ENCODE measurements at regions not wholly inside any gene's neighbourhood (a gene's known extent, or its start where the extent isn't known, plus 50 kb on each side); places are given as distances from the start of the nearest gene placed in this dataset.
"Not testable (repeated sequence)": the region's sequence is repeated elsewhere in the genome, so short reads cannot be mapped to it uniquely, and the experiment has no call there.

- Histone ChIP-seq H3K27ac (no peak overlapping the region), H3K4me3 (ENCODE audit: low read depth, low read length) (no peak overlapping the region), H3K27me3 (ENCODE audit: insufficient read depth, low read depth, severe bottlenecking) (no peaks in the 10 kb centered on the region), H3K36me3 (no peaks in the 10 kb centered on the region), H3K9me3 (ENCODE audit: severe bottlenecking) (no peaks in the 10 kb centered on the region)
- no peak for TF ChIP-seq CTCF (IDR thresholded peaks at IDR 0.05; ENCODE audit: low read depth, low read length)
- DNase-seq, result no peak
Observed at GRCh38 chr1:74943046-74943445, 191.1 kb upstream of the LHX8 start.

GRCh38 chr1:74946388-74946787, 187.8 kb upstream of the LHX8 start:
- Histone ChIP-seq H3K27me3 (ENCODE audit: insufficient read depth, low read depth, severe bottlenecking) (no peaks in the 10 kb centered on the region), H3K27ac (no peak overlapping the region), H3K9me3 (ENCODE audit: severe bottlenecking) (no peaks in the 10 kb centered on the region), H3K4me3 (ENCODE audit: low read depth, low read length) (no peak overlapping the region), H3K36me3 (no peaks in the 10 kb centered on the region)
- TF ChIP-seq CTCF (IDR thresholded peaks at IDR 0.05; ENCODE audit: low read depth, low read length), result no peak
- no peak for DNase-seq

- not testable (repeated sequence) for H3K36me3 ChIP-seq; H3K27ac ChIP-seq; H3K4me3 ChIP-seq (ENCODE audit: low read depth, low read length); H3K27me3 ChIP-seq (ENCODE audit: insufficient read depth, low read depth, severe bottlenecking); H3K9me3 ChIP-seq (ENCODE audit: severe bottlenecking); DNase-seq
Observed at GRCh38 chr1:74949348-74949747, 184.8 kb upstream of the LHX8 start.

GRCh38 chr1:74951981-74952380, 182.2 kb upstream of the LHX8 start:
- H3K36me3 ChIP-seq; H3K27me3 ChIP-seq (ENCODE audit: insufficient read depth, low read depth, severe bottlenecking); H3K27ac ChIP-seq; DNase-seq; H3K9me3 ChIP-seq (ENCODE audit: severe bottlenecking); H3K4me3 ChIP-seq (ENCODE audit: low read depth, low read length): not testable (repeated sequence)

GRCh38 chr1:74952786-74953185, 181.4 kb upstream of the LHX8 start:
- DNase-seq, result peak; percentile 38
- H3K4me3 ChIP-seq (ENCODE audit: low read depth, low read length), result no peak overlapping the region
- no peaks in the 10 kb centered on the region for H3K36me3 ChIP-seq
- TF ChIP-seq CTCF (IDR thresholded peaks at IDR 0.05; ENCODE audit: low read depth, low read length), result no peak
- H3K27ac ChIP-seq, result peak overlapping the region; percentile 10
- H3K9me3 ChIP-seq (ENCODE audit: severe bottlenecking), result no peaks in the 10 kb centered on the region
- no peaks in the 10 kb centered on the region for H3K27me3 ChIP-seq (ENCODE audit: insufficient read depth, low read depth, severe bottlenecking)

- H3K27me3 ChIP-seq (ENCODE audit: insufficient read depth, low read depth, severe bottlenecking), result no peaks in the 10 kb centered on the region
- H3K36me3 ChIP-seq, result no peaks in the 10 kb centered on the region
- no peaks in the 10 kb centered on the region for H3K9me3 ChIP-seq (ENCODE audit: severe bottlenecking)
- peak overlapping the region; percentile 8; the same call in 1 of the 2 replicates for H3K4me3 ChIP-seq (ENCODE audit: low read depth, low read length)
- H3K27ac ChIP-seq, result peak overlapping the region; percentile 64
- TF ChIP-seq CTCF (IDR thresholded peaks at IDR 0.05; ENCODE audit: low read depth, low read length), result no peak
- DNase-seq, result no peak
Observed at GRCh38 chr1:74953622-74954021, 180.6 kb upstream of the LHX8 start.

- H3K27me3 ChIP-seq (ENCODE audit: insufficient read depth, low read depth, severe bottlenecking), result no peaks in the 10 kb centered on the region
- no peak overlapping the region for H3K27ac ChIP-seq
- no peaks in the 10 kb centered on the region for H3K9me3 ChIP-seq (ENCODE audit: severe bottlenecking)
- TF ChIP-seq CTCF (IDR thresholded peaks at IDR 0.05; ENCODE audit: low read depth, low read length), result no peak
- no peaks in the 10 kb centered on the region for H3K36me3 ChIP-seq
- H3K4me3 ChIP-seq (ENCODE audit: low read depth, low read length), result no peak overlapping the region
- no peak for DNase-seq
Observed at GRCh38 chr1:74963120-74963519, 171.1 kb upstream of the LHX8 start.
